Astrocyte of the spinal cord (primary cell): ENCODE measurements at regions not wholly inside any gene's neighbourhood (a gene's known extent, or its start where the extent isn't known, plus 50 kb on each side); places are given as distances from the start of the nearest gene placed in this dataset.

Experiments
- DNase-seq: peaks from one replicate; pipeline ENCODE4 v3.0.0; 2011; ENCODE audit warnings: low read depth, low spot score
- H3K4me3 ChIP-seq: 2 replicates; pipeline ENCODE4 v1.5.1; 2011; ENCODE audit warnings: low read depth, mild to moderate bottlenecking, low read length, moderate library complexity
- in situ Hi-C: cut with HindIII; loops from 2 replicates; pipeline ENCODE4 v1.10.0; 2017; ENCODE audit warnings: low sequenced_read_pairs
- TF ChIP-seq, protein P1 (sequence below): IDR thresholded peaks from 2 replicates; pipeline ENCODE4 v1.5.1; 2012; ENCODE audit warnings: low read depth, mild to moderate bottlenecking, low read length, inconsistent platforms

DNA sequence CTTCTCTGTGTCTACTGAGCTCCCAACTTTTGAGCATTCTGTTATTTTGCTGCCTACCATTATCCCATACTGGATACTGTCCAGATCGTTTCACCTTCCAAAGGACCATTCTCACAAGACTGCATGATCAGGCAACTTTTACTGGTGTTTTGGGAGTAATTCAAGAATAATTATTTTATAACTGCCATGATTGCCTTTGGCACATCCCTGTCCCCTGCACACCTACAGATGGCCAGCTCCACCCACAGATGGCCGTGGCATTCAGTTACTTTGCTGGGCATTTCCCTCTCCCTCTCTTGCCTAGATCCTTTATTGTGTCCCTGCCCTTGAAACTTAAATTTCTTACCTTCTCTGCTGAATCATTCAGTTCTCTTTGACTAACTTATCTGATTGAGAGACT, 263.9 kb downstream of the DIPK2A start:
- in situ Hi-C loops = no loop called here

DNA sequence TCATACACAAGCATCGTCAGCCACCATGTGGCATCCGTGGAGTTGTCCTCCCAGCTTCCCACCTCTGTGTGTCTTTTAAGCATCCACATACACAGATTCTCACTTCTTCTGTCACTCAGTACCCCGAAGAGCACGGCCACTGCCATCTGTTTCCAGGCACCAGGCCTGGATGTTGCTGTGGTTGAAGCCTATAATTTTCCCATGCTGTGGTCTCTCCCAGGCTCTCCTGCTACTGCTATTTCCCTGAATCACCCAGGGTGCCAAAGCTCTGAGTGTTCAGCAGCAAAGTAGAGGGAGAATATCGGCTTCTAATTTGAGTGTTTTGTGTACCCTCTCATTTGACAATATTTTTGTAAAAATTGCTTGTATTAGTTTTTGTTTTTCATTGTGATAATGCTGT, 265.7 kb downstream of the DIPK2A start:
- in situ Hi-C loops = no loop called here
- TF ChIP-seq, protein P1, sequence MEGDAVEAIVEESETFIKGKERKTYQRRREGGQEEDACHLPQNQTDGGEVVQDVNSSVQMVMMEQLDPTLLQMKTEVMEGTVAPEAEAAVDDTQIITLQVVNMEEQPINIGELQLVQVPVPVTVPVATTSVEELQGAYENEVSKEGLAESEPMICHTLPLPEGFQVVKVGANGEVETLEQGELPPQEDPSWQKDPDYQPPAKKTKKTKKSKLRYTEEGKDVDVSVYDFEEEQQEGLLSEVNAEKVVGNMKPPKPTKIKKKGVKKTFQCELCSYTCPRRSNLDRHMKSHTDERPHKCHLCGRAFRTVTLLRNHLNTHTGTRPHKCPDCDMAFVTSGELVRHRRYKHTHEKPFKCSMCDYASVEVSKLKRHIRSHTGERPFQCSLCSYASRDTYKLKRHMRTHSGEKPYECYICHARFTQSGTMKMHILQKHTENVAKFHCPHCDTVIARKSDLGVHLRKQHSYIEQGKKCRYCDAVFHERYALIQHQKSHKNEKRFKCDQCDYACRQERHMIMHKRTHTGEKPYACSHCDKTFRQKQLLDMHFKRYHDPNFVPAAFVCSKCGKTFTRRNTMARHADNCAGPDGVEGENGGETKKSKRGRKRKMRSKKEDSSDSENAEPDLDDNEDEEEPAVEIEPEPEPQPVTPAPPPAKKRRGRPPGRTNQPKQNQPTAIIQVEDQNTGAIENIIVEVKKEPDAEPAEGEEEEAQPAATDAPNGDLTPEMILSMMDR = no peak
- H3K4me3 ChIP-seq = no peak overlapping the region
- DNase-seq = no peak

More for the DNA sequence above, 263.9 kb downstream of the DIPK2A start:
- TF ChIP-seq, protein P1 = no peak
- no peak overlapping the region for H3K4me3 ChIP-seq
- DNase-seq = no peak

DNA sequence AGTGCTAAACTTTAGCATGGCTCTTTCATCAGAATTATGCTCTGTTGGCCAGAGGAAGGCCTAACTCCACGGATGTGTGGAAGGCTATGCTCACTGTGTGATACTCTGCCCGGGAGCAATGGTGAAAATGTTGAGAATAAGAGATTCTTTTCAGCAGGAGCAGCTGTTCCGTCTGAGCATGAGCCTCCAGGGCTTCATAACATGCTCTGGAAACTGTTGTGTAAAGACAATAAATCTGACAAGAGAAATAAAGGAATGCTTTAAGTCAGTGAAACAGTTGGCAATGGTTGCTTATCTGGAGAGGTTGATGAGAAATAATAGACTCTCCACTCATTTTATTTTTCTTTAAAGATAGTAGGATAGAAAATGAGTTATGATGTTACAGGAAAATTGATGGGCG, 269.8 kb downstream of the DIPK2A start:
- no peak overlapping the region for H3K4me3 ChIP-seq
- TF ChIP-seq, protein P1 = no peak
- in situ Hi-C loops = no loop called here
- no peak for DNase-seq

DNA sequence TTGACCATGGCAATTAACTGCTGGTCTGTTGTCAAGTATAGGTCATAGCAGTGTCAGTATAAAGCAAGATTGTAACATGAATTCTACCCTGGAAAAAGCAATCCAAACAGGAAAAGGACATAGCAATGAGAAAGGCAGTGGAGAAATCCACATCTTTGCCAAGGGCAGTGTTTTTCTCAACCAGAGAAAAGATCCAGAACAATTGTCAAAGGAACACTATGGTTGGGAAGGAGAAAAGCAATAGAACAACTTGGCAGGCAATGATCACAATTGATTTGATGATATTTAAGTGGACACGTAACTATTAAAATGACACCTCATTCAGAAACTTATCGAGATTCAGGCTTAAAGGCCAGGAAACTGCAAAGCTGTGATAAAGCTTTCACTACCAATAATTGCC, 271.1 kb downstream of the DIPK2A start:
- TF ChIP-seq, protein P1 = no peak
- in situ Hi-C loops = no loop called here
- no peak overlapping the region for H3K4me3 ChIP-seq
- no peak for DNase-seq

DNA sequence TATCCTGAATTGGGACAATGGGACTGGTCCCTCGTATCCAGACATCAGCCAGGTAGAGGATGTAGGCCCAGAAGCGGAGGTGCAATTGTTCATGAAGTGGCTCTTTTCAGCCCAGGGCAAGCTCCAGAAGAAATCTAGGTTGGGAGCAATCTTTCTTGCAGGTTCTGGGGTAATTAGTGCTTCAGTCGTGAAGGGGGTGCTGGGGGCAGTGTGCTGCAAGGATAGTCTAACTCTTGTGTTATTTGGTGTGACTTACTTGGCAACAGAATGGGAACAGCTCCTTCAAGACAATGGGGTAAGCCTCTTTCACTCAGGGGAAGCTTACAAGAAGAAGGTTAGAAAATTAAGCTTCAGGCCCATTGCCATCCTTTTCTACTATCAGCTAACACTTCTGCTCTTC, 273.0 kb downstream of the DIPK2A start:
- TF ChIP-seq, protein P1 = no peak
- in situ Hi-C loops = no loop called here
- H3K4me3 ChIP-seq = no peak overlapping the region
- no peak for DNase-seq

DNA sequence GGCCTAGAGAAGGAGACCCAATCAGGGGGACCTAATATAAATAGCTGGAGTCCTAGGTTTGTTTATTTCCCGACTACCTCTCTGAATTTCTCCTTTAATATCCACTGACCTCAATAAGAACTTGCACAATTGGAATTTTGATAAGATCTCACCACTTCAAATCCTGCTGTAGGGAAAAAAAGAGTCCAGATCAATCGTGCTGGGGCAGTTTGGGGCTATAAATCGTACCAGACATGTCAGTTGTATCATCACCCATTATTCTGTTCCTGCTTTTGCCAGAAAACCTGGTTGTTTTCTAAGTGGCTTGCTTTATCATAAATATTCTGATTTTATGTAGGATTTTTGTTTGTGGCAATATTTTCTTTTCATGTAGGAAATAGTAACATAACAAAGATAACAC, 281.3 kb downstream of the DIPK2A start:
- TF ChIP-seq, protein P1 = no peak
- DNase-seq = no peak
- in situ Hi-C loops = no loop called here
- no peak overlapping the region for H3K4me3 ChIP-seq

DNA sequence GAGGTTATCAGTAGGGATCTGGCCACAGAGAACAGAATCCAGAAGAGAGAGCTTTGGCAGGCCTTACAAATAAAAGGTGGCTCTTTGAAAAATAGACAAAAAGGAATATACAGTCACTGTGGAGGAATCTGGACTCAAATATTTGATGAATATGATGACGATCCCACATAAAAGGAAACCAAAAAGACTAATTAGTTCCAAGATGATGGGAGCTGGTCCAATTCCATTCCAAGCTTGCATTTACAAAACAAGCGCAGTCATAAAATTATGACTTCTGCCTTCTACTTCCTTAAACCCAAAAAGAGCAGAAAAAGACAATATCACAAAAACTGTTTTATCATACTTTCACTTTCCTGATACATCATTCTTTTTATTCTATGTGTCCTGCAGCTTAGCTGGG, 285.8 kb downstream of the DIPK2A start:
- in situ Hi-C loops = no loop called here
- no peak for DNase-seq
- no peak overlapping the region for H3K4me3 ChIP-seq
- TF ChIP-seq, protein P1 = no peak
